ENCODE measurements at regions not wholly inside any gene's neighbourhood (a gene's known extent, or its start where the extent isn't known, plus 50 kb on each side); places are given as distances from the start of the nearest gene placed in this dataset.
"Not testable (repeated sequence)": the region's sequence is repeated elsewhere in the genome, so short reads cannot be mapped to it uniquely, and the experiment has no call there.

DNA sequence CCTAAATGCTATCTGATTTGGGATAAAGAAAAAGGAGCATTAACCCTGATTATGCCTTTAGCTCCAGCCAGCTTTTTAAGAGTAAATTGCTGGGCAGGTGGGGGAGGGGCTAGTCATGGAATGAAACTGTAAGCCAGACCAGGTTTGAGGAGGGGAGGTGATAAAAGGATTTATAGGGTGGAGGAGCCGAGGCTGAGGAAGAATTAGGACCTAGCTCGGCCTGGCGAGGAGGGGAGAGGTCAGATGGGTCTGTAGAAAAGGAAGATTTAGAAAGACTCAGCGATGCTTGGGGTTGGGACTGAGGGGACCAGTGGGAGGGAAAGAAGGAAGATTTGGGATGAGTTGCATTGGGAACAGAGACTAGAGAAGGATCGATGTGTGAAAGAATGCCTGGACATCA, 583.8 kb upstream of the MDGA2 start:
- not testable (repeated sequence) for TF ChIP-seq POLR2AphosphoS5 (IDR thresholded peaks at IDR 0.05)
- TF ChIP-seq, protein P1, sequence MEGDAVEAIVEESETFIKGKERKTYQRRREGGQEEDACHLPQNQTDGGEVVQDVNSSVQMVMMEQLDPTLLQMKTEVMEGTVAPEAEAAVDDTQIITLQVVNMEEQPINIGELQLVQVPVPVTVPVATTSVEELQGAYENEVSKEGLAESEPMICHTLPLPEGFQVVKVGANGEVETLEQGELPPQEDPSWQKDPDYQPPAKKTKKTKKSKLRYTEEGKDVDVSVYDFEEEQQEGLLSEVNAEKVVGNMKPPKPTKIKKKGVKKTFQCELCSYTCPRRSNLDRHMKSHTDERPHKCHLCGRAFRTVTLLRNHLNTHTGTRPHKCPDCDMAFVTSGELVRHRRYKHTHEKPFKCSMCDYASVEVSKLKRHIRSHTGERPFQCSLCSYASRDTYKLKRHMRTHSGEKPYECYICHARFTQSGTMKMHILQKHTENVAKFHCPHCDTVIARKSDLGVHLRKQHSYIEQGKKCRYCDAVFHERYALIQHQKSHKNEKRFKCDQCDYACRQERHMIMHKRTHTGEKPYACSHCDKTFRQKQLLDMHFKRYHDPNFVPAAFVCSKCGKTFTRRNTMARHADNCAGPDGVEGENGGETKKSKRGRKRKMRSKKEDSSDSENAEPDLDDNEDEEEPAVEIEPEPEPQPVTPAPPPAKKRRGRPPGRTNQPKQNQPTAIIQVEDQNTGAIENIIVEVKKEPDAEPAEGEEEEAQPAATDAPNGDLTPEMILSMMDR (IDR thresholded peaks at IDR 0.05), result not testable (repeated sequence)
